ENCODE measurements at regions not wholly inside any gene's neighbourhood (a gene's known extent, or its start where the extent isn't known, plus 50 kb on each side); places are given as distances from the start of the nearest gene placed in this dataset.

GRCh38 chr22:45088576-45088975, 75.1 kb upstream of the NUP50 start:
- no peak for TF ChIP-seq CTCF (IDR thresholded peaks at IDR 0.05)
- TF ChIP-seq POLR2A (IDR thresholded peaks at IDR 0.05) = no peak

All from heart left ventricle (tissue), 13 donors.